Mucosa of stomach (tissue), 1 donor: ENCODE measurements at regions not wholly inside any gene's neighbourhood (a gene's known extent, or its start where the extent isn't known, plus 50 kb on each side); places are given as distances from the start of the nearest gene placed in this dataset.

Experiments used
- H3K27me3 ChIP-seq: one replicate; pipeline ENCODE4 v1.7.0; 2013; ENCODE audit warnings: mild to moderate bottlenecking, low read length; ENCODE audit not compliant: control insufficient read depth, insufficient read depth
- H3K36me3 ChIP-seq: one replicate; pipeline ENCODE4 v1.7.0; 2013; ENCODE audit warnings: low read length; ENCODE audit not compliant: control insufficient read depth, insufficient read depth
- H3K4me1 ChIP-seq: one replicate; pipeline ENCODE4 v1.7.0; 2013; ENCODE audit warnings: mild to moderate bottlenecking, low read length; ENCODE audit not compliant: control insufficient read depth, insufficient read depth
- H3K4me3 ChIP-seq: one replicate; pipeline ENCODE4 v1.7.0; 2013; ENCODE audit warnings: low read length
- H3K9ac ChIP-seq: one replicate; pipeline ENCODE4 v1.7.0; 2013; ENCODE audit warnings: mild to moderate bottlenecking, low read length, moderate library complexity
- H3K9me3 ChIP-seq: one replicate; pipeline ENCODE4 v1.7.0; 2013; ENCODE audit warnings: mild to moderate bottlenecking, low read length, moderate library complexity; ENCODE audit not compliant: control insufficient read depth
- donor health status: Pancreatic carcinoma.

- Histone ChIP-seq H3K4me3 (no peak overlapping the region), H3K4me1 (peaks cover 3% of the 10 kb centered on the region), H3K36me3 (no peaks in the 10 kb centered on the region), H3K9ac (no peak overlapping the region), H3K9me3 (no peaks in the 10 kb centered on the region), H3K27me3 (no peaks in the 10 kb centered on the region)
Observed at GRCh38 chr10:121217331-121217730, 366.2 kb downstream of the WDR11 start.

DNA sequence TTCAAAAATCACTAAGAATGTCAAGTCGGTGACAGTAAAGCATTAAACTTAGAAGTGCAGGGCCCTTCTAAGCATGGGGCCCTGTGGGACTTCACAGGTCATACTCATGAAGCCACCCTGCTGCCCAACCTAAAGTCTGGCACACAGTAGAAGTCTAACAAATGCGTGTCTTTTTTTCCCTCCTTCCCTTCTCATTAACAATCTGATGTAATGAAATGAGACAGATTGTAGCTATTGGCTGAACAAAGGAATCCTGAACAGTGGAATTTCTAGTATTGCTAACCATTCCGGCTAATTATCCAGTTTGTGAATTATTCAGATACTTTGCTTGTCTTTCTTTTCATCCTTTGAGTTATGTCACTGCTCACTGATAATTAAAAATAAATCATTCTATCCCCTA is 369.9 kb downstream of the WDR11 start:
- Histone ChIP-seq H3K9ac (no peak overlapping the region), H3K4me1 (peaks cover 3% of the 10 kb centered on the region), H3K4me3 (no peak overlapping the region), H3K36me3 (no peaks in the 10 kb centered on the region), H3K27me3 (no peaks in the 10 kb centered on the region), H3K9me3 (no peaks in the 10 kb centered on the region)

- H3K9ac ChIP-seq, result no peak overlapping the region
- peaks cover 3% of the 10 kb centered on the region for H3K4me1 ChIP-seq
- no peak overlapping the region for H3K4me3 ChIP-seq
- H3K27me3 ChIP-seq, result no peaks in the 10 kb centered on the region
- H3K36me3 ChIP-seq, result no peaks in the 10 kb centered on the region
- H3K9me3 ChIP-seq, result no peaks in the 10 kb centered on the region
Observed at GRCh38 chr10:121221991-121222390, 370.8 kb downstream of the WDR11 start.

GRCh38 chr10:121222842-121223241 is 371.7 kb downstream of the WDR11 start:
- Histone ChIP-seq H3K27me3 (no peaks in the 10 kb centered on the region), H3K4me1 (peaks cover 3% of the 10 kb centered on the region), H3K9me3 (no peaks in the 10 kb centered on the region), H3K9ac (no peak overlapping the region), H3K36me3 (no peaks in the 10 kb centered on the region), H3K4me3 (no peak overlapping the region)

DNA sequence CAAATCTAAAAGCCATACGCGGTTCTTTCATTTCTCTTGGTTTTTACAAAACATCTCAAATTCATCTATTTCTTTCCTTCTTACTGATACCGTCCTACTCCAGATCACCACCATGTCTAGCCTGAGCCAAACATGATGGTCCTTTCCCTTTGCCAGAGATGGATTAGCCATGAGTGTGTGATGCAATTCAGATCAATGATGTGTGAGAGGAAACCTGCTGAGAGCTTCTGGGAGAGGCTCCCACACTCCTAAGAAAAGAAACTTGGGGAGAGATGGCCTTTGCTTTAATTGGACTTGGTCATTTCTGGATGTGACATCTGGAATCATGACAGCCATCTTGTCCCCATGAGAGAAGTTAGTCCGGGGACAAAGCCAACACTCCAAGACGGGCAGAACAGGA is 367.2 kb downstream of the FGFR2 start:
- no peak overlapping the region for H3K9ac ChIP-seq
- no peaks in the 10 kb centered on the region for H3K36me3 ChIP-seq
- H3K27me3 ChIP-seq, result no peaks in the 10 kb centered on the region
- no peaks in the 10 kb centered on the region for H3K9me3 ChIP-seq
- H3K4me1 ChIP-seq, result peaks cover 9% of the 10 kb centered on the region
- H3K4me3 ChIP-seq, result no peak overlapping the region

- Histone ChIP-seq H3K36me3 (no peaks in the 10 kb centered on the region), H3K9me3 (no peaks in the 10 kb centered on the region), H3K27me3 (no peaks in the 10 kb centered on the region), H3K4me1 (peaks cover 17% of the 10 kb centered on the region), H3K9ac (no peak overlapping the region), H3K4me3 (no peak overlapping the region)
Observed at GRCh38 chr10:121232494-121232893, 365.8 kb downstream of the FGFR2 start.

- peak overlapping the region; percentile 28 for H3K9ac ChIP-seq
Observed at GRCh38 chr10:121235692-121236091, 362.6 kb downstream of the FGFR2 start.

GRCh38 chr10:121236621-121237020 is 361.6 kb downstream of the FGFR2 start:
- peaks cover 4% of the 10 kb centered on the region for H3K9me3 ChIP-seq
- H3K36me3 ChIP-seq, result no peaks in the 10 kb centered on the region
- H3K4me3 ChIP-seq, result peak overlapping the region; percentile 0
- H3K4me1 ChIP-seq, result peaks cover 46% of the 10 kb centered on the region
- no peak overlapping the region for H3K9ac ChIP-seq
- H3K27me3 ChIP-seq, result no peaks in the 10 kb centered on the region

More at GRCh38 chr10:121235692-121236091, 362.6 kb downstream of the FGFR2 start:
- Histone ChIP-seq H3K36me3 (no peaks in the 10 kb centered on the region), H3K4me3 (no peak overlapping the region), H3K27me3 (no peaks in the 10 kb centered on the region), H3K4me1 (peaks cover 37% of the 10 kb centered on the region), H3K9me3 (peaks cover 4% of the 10 kb centered on the region)

- Histone ChIP-seq H3K27me3 (no peaks in the 10 kb centered on the region), H3K4me1 (peaks cover 57% of the 10 kb centered on the region), H3K36me3 (no peaks in the 10 kb centered on the region), H3K9me3 (peaks cover 4% of the 10 kb centered on the region), H3K9ac (no peak overlapping the region), H3K4me3 (no peak overlapping the region)
Observed at GRCh38 chr10:121237718-121238117, 360.5 kb downstream of the FGFR2 start.

- Histone ChIP-seq H3K9ac (peak overlapping the region; percentile 40), H3K27me3 (no peaks in the 10 kb centered on the region), H3K4me1 (peaks cover 71% of the 10 kb centered on the region), H3K36me3 (no peaks in the 10 kb centered on the region), H3K9me3 (peaks cover 4% of the 10 kb centered on the region), H3K4me3 (peak overlapping the region; percentile 29)
Observed at GRCh38 chr10:121240011-121240410, 358.2 kb downstream of the FGFR2 start.

- H3K36me3 ChIP-seq, result no peaks in the 10 kb centered on the region
- no peaks in the 10 kb centered on the region for H3K27me3 ChIP-seq
- peaks cover 73% of the 10 kb centered on the region for H3K4me1 ChIP-seq
- H3K9me3 ChIP-seq, result peaks cover 4% of the 10 kb centered on the region
- peak overlapping the region; percentile 40 for H3K9ac ChIP-seq
- H3K4me3 ChIP-seq, result peak overlapping the region; percentile 29
Observed at GRCh38 chr10:121240556-121240955, 357.7 kb downstream of the FGFR2 start.

GRCh38 chr10:121241337-121241736 is 356.9 kb downstream of the FGFR2 start:
- Histone ChIP-seq H3K4me1 (peaks cover 73% of the 10 kb centered on the region), H3K36me3 (no peaks in the 10 kb centered on the region), H3K4me3 (no peak overlapping the region), H3K9ac (no peak overlapping the region), H3K27me3 (no peaks in the 10 kb centered on the region), H3K9me3 (peaks cover 4% of the 10 kb centered on the region)
